ENCODE measurements at regions not wholly inside any gene's neighbourhood (a gene's known extent, or its start where the extent isn't known, plus 50 kb on each side); places are given as distances from the start of the nearest gene placed in this dataset.

DNA sequence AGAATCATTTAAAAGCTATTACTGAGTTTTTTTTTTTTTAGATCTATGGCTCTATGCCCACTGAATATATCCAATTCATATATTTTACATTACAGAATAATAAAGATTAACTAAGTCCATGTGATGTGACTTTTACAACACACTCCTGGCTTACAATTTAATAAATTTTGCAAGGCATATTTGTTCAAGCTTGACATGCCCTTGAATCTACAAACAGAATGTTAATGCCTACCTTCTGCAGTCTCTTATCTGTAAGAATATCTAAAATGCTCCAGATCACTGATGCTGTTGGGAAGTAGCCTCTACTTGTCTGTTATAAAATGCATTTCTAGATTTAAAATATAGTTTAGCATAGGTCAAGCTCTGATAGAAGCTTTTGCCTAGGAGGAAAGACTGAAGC lies 100.7 kb upstream of the RASGEF1B start:
- no peaks in the 10 kb centered on the region for H3K9me3 Mint-ChIP-seq (ENCODE audit: insufficient read depth)
- H3K27me3 Mint-ChIP-seq (ENCODE audit: low read depth) = no peaks in the 10 kb centered on the region
- ATAC-seq (no peak), DNase-seq (no peak)
- H3K4me3 Mint-ChIP-seq = no peak overlapping the region
- no peak overlapping the region for H3K27ac Mint-ChIP-seq
- CTCF ChIA-PET = no interaction called here
- no peaks in the 10 kb centered on the region for H3K4me1 Mint-ChIP-seq (ENCODE audit: low read depth)
- POLR2A ChIA-PET = no interaction called here
- no peaks in the 10 kb centered on the region for H3K36me3 Mint-ChIP-seq (ENCODE audit: low read depth)

DNA sequence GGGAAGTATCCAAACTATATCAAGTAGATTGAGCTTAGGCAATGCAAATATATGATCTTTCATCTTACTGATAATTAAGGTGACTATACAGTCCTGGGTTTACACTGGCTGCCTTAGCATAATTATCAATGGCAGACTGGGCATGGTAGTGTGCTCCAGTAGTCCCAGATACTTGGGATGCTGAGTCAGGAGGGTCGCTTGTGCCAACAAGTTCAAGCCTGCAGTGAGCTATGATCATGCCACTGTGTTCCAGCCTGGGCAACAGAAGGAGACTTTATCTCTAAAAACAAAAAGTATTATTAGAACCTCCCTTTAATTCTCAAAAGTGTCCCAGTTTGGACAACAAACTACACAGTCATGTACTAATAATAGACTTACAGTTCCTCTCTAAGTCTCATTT lies 99.4 kb upstream of the RASGEF1B start:
- Mint-ChIP-seq H3K4me1 (ENCODE audit: low read depth) (no peaks in the 10 kb centered on the region), H3K27me3 (ENCODE audit: low read depth) (no peaks in the 10 kb centered on the region), H3K4me3 (no peak overlapping the region), H3K9me3 (ENCODE audit: insufficient read depth) (no peaks in the 10 kb centered on the region), H3K27ac (no peak overlapping the region), H3K36me3 (ENCODE audit: low read depth) (no peaks in the 10 kb centered on the region)
- ATAC-seq (no peak), DNase-seq (no peak)
- CTCF ChIA-PET = no interaction called here
- POLR2A ChIA-PET = no interaction called here

DNA sequence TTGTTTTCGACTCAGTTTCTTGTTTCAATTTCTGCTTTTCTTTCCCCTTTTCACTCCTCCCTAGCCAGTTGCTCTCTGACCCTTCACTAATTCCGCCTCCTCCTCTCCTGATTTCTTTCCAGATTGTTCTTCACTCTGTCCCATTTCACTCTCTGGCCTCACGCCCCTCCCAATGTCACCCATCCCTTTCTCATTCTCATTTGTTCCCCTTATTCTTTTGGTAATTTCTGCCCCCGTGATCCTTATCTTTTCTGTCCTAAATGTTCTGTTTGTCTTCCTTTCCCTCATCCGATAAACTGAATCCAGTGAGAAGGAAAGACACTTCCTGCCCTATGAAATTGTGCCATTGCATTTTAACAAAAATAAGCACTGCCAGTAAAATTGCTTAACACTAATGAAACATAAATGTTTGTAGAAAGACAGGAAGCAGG lies 94.5 kb upstream of the RASGEF1B start:
- Mint-ChIP-seq H3K4me3 (no peak overlapping the region), H3K27me3 (ENCODE audit: low read depth) (no peaks in the 10 kb centered on the region), H3K4me1 (ENCODE audit: low read depth) (peaks cover 19% of the 10 kb centered on the region), H3K36me3 (ENCODE audit: low read depth) (peaks cover 9% of the 10 kb centered on the region), H3K27ac (no peak overlapping the region), H3K9me3 (ENCODE audit: insufficient read depth) (no peaks in the 10 kb centered on the region)
- no peak for DNase-seq
- ChIA-PET CTCF (no interaction called here), POLR2A (no interaction called here)
- no peak for ATAC-seq

GRCh38 chr4:81565142-81565870 lies 93.6 kb upstream of the RASGEF1B start:
- H3K4me3 Mint-ChIP-seq = no peak overlapping the region

GRCh38 chr4:81564025-81564424 lies 92.3 kb upstream of the RASGEF1B start:
- H3K9me3 Mint-ChIP-seq (ENCODE audit: insufficient read depth) = peaks cover 7% of the 10 kb centered on the region
- ChIA-PET POLR2A (interaction anchor here (0.6 kb wide), 1 partner anchor 273 kb away, joined by 3 read pairs; no protein-coding TSS in a partner anchor), CTCF (interaction anchor here (0.9 kb wide), 1 partner anchor 97 kb away, joined by 3 read pairs; no protein-coding TSS in a partner anchor)
- H3K4me3 Mint-ChIP-seq = no peak overlapping the region
- DNase-seq (no peak), ATAC-seq (no peak)
- peaks cover 10% of the 10 kb centered on the region for H3K36me3 Mint-ChIP-seq (ENCODE audit: low read depth)
- no peaks in the 10 kb centered on the region for H3K27me3 Mint-ChIP-seq (ENCODE audit: low read depth)
- no peak overlapping the region for H3K27ac Mint-ChIP-seq
- H3K4me1 Mint-ChIP-seq (ENCODE audit: low read depth) = peaks cover 28% of the 10 kb centered on the region

More at GRCh38 chr4:81565142-81565870, 93.6 kb upstream of the RASGEF1B start:
- ChIA-PET POLR2A (no interaction called here), CTCF (no interaction called here)
- ATAC-seq (no peak), DNase-seq (no peak)
- H3K4me1 Mint-ChIP-seq (ENCODE audit: low read depth) = peaks cover 23% of the 10 kb centered on the region
- peaks cover 9% of the 10 kb centered on the region for H3K36me3 Mint-ChIP-seq (ENCODE audit: low read depth)
- H3K27ac Mint-ChIP-seq = no peak overlapping the region
- H3K27me3 Mint-ChIP-seq (ENCODE audit: low read depth) = no peaks in the 10 kb centered on the region
- H3K9me3 Mint-ChIP-seq (ENCODE audit: insufficient read depth) = peaks cover 1% of the 10 kb centered on the region

DNA sequence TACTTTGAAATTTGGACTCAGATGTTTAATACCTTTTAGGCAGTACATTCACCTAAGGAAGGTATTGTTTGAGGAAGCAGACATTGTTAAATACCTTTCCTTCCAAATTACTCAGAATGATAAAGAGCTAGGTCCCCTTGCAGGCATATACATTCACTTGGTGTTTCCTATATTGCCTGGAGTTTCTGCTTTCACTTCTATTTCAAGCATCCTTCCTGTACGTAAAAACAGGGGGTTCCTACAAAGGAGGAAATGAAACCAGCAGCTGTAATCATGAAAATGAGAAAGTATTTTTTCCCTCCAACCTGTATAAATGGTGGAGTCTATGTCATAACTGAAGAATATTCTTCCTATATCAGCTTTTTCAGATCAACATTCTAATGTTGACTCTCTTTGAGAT lies 90.4 kb upstream of the RASGEF1B start:
- no peak for DNase-seq
- Mint-ChIP-seq H3K9me3 (ENCODE audit: insufficient read depth) (peaks cover 7% of the 10 kb centered on the region), H3K4me3 (peak overlapping the region; percentile 10), H3K36me3 (ENCODE audit: low read depth) (peaks cover 12% of the 10 kb centered on the region), H3K4me1 (ENCODE audit: low read depth) (peaks cover 30% of the 10 kb centered on the region), H3K27me3 (ENCODE audit: low read depth) (no peaks in the 10 kb centered on the region), H3K27ac (peak overlapping the region; percentile 79)
- peak; percentile 95 for ATAC-seq
- CTCF ChIA-PET = interaction anchor here (0.8 to 2.0 kb wide), 5 partner anchors 10 to 283 kb away, joined by 3 to 11 read pairs (median 4); partner anchors contain the start of gene RASGEF1B
- POLR2A ChIA-PET = interaction anchor here (1.4 kb wide), 1 partner anchor 91 kb away, joined by 7 read pairs; the partner anchor contains the start of gene RASGEF1B

- Mint-ChIP-seq H3K27ac (no peak overlapping the region), H3K4me3 (no peak overlapping the region), H3K9me3 (ENCODE audit: insufficient read depth) (peaks cover 15% of the 10 kb centered on the region), H3K27me3 (ENCODE audit: low read depth) (no peaks in the 10 kb centered on the region), H3K36me3 (ENCODE audit: low read depth) (peaks cover 9% of the 10 kb centered on the region), H3K4me1 (ENCODE audit: low read depth) (peaks cover 37% of the 10 kb centered on the region)
- ATAC-seq (no peak), DNase-seq (no peak)
- CTCF ChIA-PET = interaction anchor here (1.2 kb wide), 1 partner anchor 90 kb away, joined by 4 read pairs; no protein-coding TSS in a partner anchor
- POLR2A ChIA-PET = interaction anchor here (1.7 kb wide), 1 partner anchor 86 kb away, joined by 4 read pairs; the partner anchor contains the start of gene RASGEF1B
These were observed 85.6 kb upstream of the RASGEF1B start for GRCh38 chr4:81557306-81557705.

DNA sequence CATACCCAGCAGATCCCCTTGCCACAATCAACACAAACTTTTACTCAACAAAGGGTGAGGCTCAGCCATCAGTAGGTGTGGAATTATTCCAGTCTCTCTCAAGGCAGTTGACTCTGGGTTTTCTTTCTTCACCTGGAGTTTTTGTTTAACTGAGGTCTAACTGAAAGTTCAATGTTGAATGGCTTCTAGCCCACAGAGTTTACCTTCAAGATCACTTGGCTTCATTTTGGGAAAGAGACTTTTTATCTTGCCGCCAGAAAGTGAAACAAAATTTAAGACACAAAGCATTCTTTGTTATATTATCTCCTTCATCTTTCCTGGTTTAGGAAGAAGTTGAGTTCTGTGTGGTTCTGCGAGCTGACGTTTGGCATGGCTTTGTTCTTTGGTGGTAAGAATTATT lies 83.8 kb upstream of the RASGEF1B start:
- Mint-ChIP-seq H3K27me3 (ENCODE audit: low read depth) (no peaks in the 10 kb centered on the region), H3K36me3 (ENCODE audit: low read depth) (peaks cover 3% of the 10 kb centered on the region), H3K27ac (peak overlapping the region; percentile 36), H3K9me3 (ENCODE audit: insufficient read depth) (peaks cover 15% of the 10 kb centered on the region), H3K4me1 (ENCODE audit: low read depth) (peaks cover 23% of the 10 kb centered on the region), H3K4me3 (no peak overlapping the region)
- ATAC-seq (no peak), DNase-seq (no peak)
- ChIA-PET POLR2A (no interaction called here), CTCF (interaction anchor here (0.9 kb wide), 1 partner anchor 364 kb away, joined by 3 read pairs; no protein-coding TSS in a partner anchor)

- CTCF ChIA-PET = interaction anchor here (0.7 to 1.1 kb wide), 2 partner anchors 10 to 65 kb away, joined by 4 read pairs; no protein-coding TSS in a partner anchor
- ATAC-seq = no peak
These were observed 80.4 kb upstream of the RASGEF1B start for GRCh38 chr4:81552086-81552485.

GRCh38 chr4:81550388-81550859 lies 78.7 kb upstream of the RASGEF1B start:
- no peaks in the 10 kb centered on the region for H3K36me3 Mint-ChIP-seq (ENCODE audit: low read depth)
- POLR2A ChIA-PET = interaction anchor here (0.6 kb wide), 1 partner anchor 44 kb away, joined by 3 read pairs; no protein-coding TSS in a partner anchor
- no peak for ATAC-seq
- CTCF ChIA-PET = no interaction called here
- peaks cover 8% of the 10 kb centered on the region for H3K9me3 Mint-ChIP-seq (ENCODE audit: insufficient read depth)
- H3K27me3 Mint-ChIP-seq (ENCODE audit: low read depth) = no peaks in the 10 kb centered on the region
- no peak for DNase-seq
- no peak overlapping the region for H3K4me3 Mint-ChIP-seq
- H3K4me1 Mint-ChIP-seq (ENCODE audit: low read depth) = peaks cover 5% of the 10 kb centered on the region
- H3K27ac Mint-ChIP-seq = no peak overlapping the region

More at GRCh38 chr4:81552086-81552485, 80.4 kb upstream of the RASGEF1B start:
- H3K4me3 Mint-ChIP-seq = no peak overlapping the region
- peaks cover 14% of the 10 kb centered on the region for H3K4me1 Mint-ChIP-seq (ENCODE audit: low read depth)
- no peaks in the 10 kb centered on the region for H3K36me3 Mint-ChIP-seq (ENCODE audit: low read depth)
- peaks cover 8% of the 10 kb centered on the region for H3K9me3 Mint-ChIP-seq (ENCODE audit: insufficient read depth)
- no peak for DNase-seq
- no peak overlapping the region for H3K27ac Mint-ChIP-seq
- POLR2A ChIA-PET = no interaction called here
- H3K27me3 Mint-ChIP-seq (ENCODE audit: low read depth) = no peaks in the 10 kb centered on the region

GRCh38 chr4:81549984-81550383 lies 78.3 kb upstream of the RASGEF1B start:
- H3K4me3 Mint-ChIP-seq = no peak overlapping the region
- ChIA-PET POLR2A (no interaction called here), CTCF (no interaction called here)
- no peak for ATAC-seq
- H3K4me1 Mint-ChIP-seq (ENCODE audit: low read depth) = peaks cover under 1% of the 10 kb centered on the region
- DNase-seq = no peak
- peaks cover 8% of the 10 kb centered on the region for H3K9me3 Mint-ChIP-seq (ENCODE audit: insufficient read depth)
- H3K27me3 Mint-ChIP-seq (ENCODE audit: low read depth) = no peaks in the 10 kb centered on the region
- H3K27ac Mint-ChIP-seq = no peak overlapping the region
- no peaks in the 10 kb centered on the region for H3K36me3 Mint-ChIP-seq (ENCODE audit: low read depth)

GRCh38 chr4:81546777-81547176 lies 75.1 kb upstream of the RASGEF1B start:
- Mint-ChIP-seq H3K27me3 (ENCODE audit: low read depth) (no peaks in the 10 kb centered on the region), H3K27ac (no peak overlapping the region), H3K36me3 (ENCODE audit: low read depth) (peaks cover 6% of the 10 kb centered on the region), H3K4me3 (no peak overlapping the region), H3K9me3 (ENCODE audit: insufficient read depth) (peaks cover 7% of the 10 kb centered on the region), H3K4me1 (ENCODE audit: low read depth) (no peaks in the 10 kb centered on the region)
- DNase-seq (no peak), ATAC-seq (no peak)
- ChIA-PET POLR2A (interaction anchor here (0.9 kb wide), 1 partner anchor 75 kb away, joined by 3 read pairs; the partner anchor contains the start of gene RASGEF1B), CTCF (no interaction called here)

All from activated CD8-positive, alpha-beta T cell treated with anti-CD3 and anti-CD28 coated beads, Interleukin-2, amount 10 ng/mL, durations not matched to agents 7 days and 5 days (primary cell).